ENCODE measurements at regions not wholly inside any gene's neighbourhood (a gene's known extent, or its start where the extent isn't known, plus 50 kb on each side); places are given as distances from the start of the nearest gene placed in this dataset.

GRCh38 chr3:13963137-13963886 lies 83.4 kb upstream of the WNT7A start:
- DNase-seq (ENCODE audit: low read depth in 2 of 2): no peak

GRCh38 chr3:13954741-13955483 lies 75.0 kb upstream of the WNT7A start:
- DNase-seq (ENCODE audit: low read depth in 2 of 2): no peak

- DNase-seq (ENCODE audit: low read depth in 2 of 2): no peak
These were observed 74.4 kb upstream of the WNT7A start for GRCh38 chr3:13954266-13954665.

GRCh38 chr3:13951184-13951583 lies 71.3 kb upstream of the WNT7A start:
- DNase-seq (ENCODE audit: low read depth in 2 of 2): no peak

GRCh38 chr3:13950042-13950441 lies 70.2 kb upstream of the WNT7A start:
- no peak for DNase-seq (ENCODE audit: low read depth in 2 of 2)

- DNase-seq (ENCODE audit: low read depth in 2 of 2): no peak
These were observed 68.0 kb upstream of the WNT7A start for GRCh38 chr3:13947912-13948311.

- no peak for DNase-seq (ENCODE audit: low read depth in 2 of 2)
These were observed 59.3 kb upstream of the WNT7A start for GRCh38 chr3:13939206-13939605.

GRCh38 chr3:13937131-13937530 lies 57.3 kb upstream of the WNT7A start:
- no peak for DNase-seq (ENCODE audit: low read depth in 2 of 2)

- DNase-seq (ENCODE audit: low read depth in 2 of 2): no peak
These were observed 55.7 kb upstream of the WNT7A start for GRCh38 chr3:13935494-13936094.

- no peak for DNase-seq (ENCODE audit: low read depth in 2 of 2)
These were observed 54.9 kb upstream of the WNT7A start for GRCh38 chr3:13934813-13935212.

- no peak for DNase-seq (ENCODE audit: low read depth in 2 of 2)
These were observed 54.4 kb upstream of the WNT7A start for GRCh38 chr3:13934315-13934714.

- DNase-seq (ENCODE audit: low read depth in 2 of 2): peak in 1 of 2 donors; percentile 5
These were observed 52.9 kb upstream of the WNT7A start for GRCh38 chr3:13932578-13933295.

- DNase-seq (ENCODE audit: low read depth in 2 of 2): no peak
These were observed 51.3 kb upstream of the WNT7A start for GRCh38 chr3:13931172-13931571.
